ENCODE measurements at regions not wholly inside any gene's neighbourhood (a gene's known extent, or its start where the extent isn't known, plus 50 kb on each side); places are given as distances from the start of the nearest gene placed in this dataset.

DNA sequence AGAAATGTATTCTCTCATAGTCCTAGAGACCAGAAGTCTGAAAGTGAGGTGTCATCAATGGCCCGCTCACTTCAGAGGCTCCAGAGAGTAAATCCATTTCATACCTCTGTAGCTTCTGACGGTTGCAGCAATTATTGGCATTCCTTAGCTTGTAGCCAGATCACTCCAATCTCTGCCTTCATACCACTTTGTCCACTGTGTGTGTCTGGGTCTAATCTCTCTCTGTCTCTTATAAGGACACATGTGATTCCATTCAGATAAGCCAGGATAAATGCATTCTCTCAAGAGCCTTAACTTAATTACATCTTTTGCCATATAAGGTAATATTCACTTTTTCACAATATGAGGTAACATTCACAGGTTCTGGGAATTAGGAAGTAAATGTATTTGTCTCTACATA is 365.7 kb downstream of the GXYLT1 start:
- no peak for TF ChIP-seq CTCF (IDR thresholded peaks at IDR 0.05; ENCODE audit: low read depth, low read length, poor library complexity, severe bottlenecking)
- no peak for TF ChIP-seq EZH2phosphoT487 (IDR thresholded peaks at IDR 0.05; ENCODE audit: borderline replicate concordance, low read length)

Data from DOHH2 (cell line).